ENCODE measurements at regions not wholly inside any gene's neighbourhood (a gene's known extent, or its start where the extent isn't known, plus 50 kb on each side); places are given as distances from the start of the nearest gene placed in this dataset.

GRCh38 chr7:49639068-49639593, 134.3 kb upstream of the VWC2 start:
- Histone ChIP-seq H3K4me3 (ENCODE audit: low read depth, low read length) (no peak overlapping the region), H3K4me1 (ENCODE audit: control insufficient read depth, insufficient read depth, low read length) (no peaks in the 10 kb centered on the region), H3K9me3 (ENCODE audit: control insufficient read depth, insufficient read depth, low read depth, low read length) (no peaks in the 10 kb centered on the region), H3K27ac (ENCODE audit: extremely low read depth, low read depth, low read length) (no peak overlapping the region), H3K36me3 (ENCODE audit: control insufficient read depth in 2 of 2, insufficient read depth in 1 of 2, low read length in 2 of 2) (no peaks in the 10 kb centered on the region)
- no peak for TF ChIP-seq ZNF449 (tag by site-specific recombination; IDR thresholded peaks at IDR 0.05)
- TF ChIP-seq ZBTB8A (tag by site-specific recombination; IDR thresholded peaks at IDR 0.05), result no peak
- no peak for TF ChIP-seq ZNF266 (tag by site-specific recombination; IDR thresholded peaks at IDR 0.05; ENCODE audit: low read depth)
- no peak for TF ChIP-seq ZNF629 (tag by site-specific recombination; IDR thresholded peaks at IDR 0.05)
- no peak for TF ChIP-seq ZNF623 (tag by site-specific recombination; IDR thresholded peaks at IDR 0.05)
- no peak for TF ChIP-seq ZNF311 (tag by site-specific recombination; IDR thresholded peaks at IDR 0.05; ENCODE audit: borderline replicate concordance)
- no peak for TF ChIP-seq ZNF274 (IDR thresholded peaks at IDR 0.05; ENCODE audit: low read length)
- no peak for TF ChIP-seq ZNF274 (tag by site-specific recombination; IDR thresholded peaks at IDR 0.05; ENCODE audit: borderline replicate concordance)
- no peak for TF ChIP-seq ZNF175 (tag by site-specific recombination; IDR thresholded peaks at IDR 0.05)
- no peak for TF ChIP-seq ZNF423 (tag by site-specific recombination; IDR thresholded peaks at IDR 0.05)
- TF ChIP-seq GLIS1 (tag by site-specific recombination; IDR thresholded peaks at IDR 0.05), result no peak
- TF ChIP-seq ZNF843 (tag by site-specific recombination; IDR thresholded peaks at IDR 0.05), result no peak
- no peak for TF ChIP-seq ZFP3 (tag by site-specific recombination; IDR thresholded peaks at IDR 0.05; ENCODE audit: low read depth)
- TF ChIP-seq ZNF830 (tag by site-specific recombination; IDR thresholded peaks at IDR 0.05; ENCODE audit: low read depth), result no peak
- no peak for TF ChIP-seq REPIN1 (tag by site-specific recombination; IDR thresholded peaks at IDR 0.05; ENCODE audit: low read depth)
- no peak for TF ChIP-seq ZNF280C (tag by site-specific recombination; IDR thresholded peaks at IDR 0.05)
- TF ChIP-seq TRIM28 (IDR thresholded peaks at IDR 0.05; ENCODE audit: borderline replicate concordance, low read length), result no peak
- TF ChIP-seq ZNF747 (tag by site-specific recombination; IDR thresholded peaks at IDR 0.05), result no peak
- no peak for TF ChIP-seq ZNF521 (tag by site-specific recombination; IDR thresholded peaks at IDR 0.05)
- no peak for TF ChIP-seq KLF8 (tag by site-specific recombination; IDR thresholded peaks at IDR 0.05)
- ChIA-PET POLR2A (no interaction called here), CTCF (no interaction called here)

GRCh38 chr7:49639808-49640207, 133.6 kb upstream of the VWC2 start:
- CTCF ChIA-PET, result no interaction called here
- no peak overlapping the region for H3K4me3 ChIP-seq (ENCODE audit: low read depth, low read length)
- no peaks in the 10 kb centered on the region for H3K9me3 ChIP-seq (ENCODE audit: control insufficient read depth, insufficient read depth, low read depth, low read length)
- no peaks in the 10 kb centered on the region for H3K4me1 ChIP-seq (ENCODE audit: control insufficient read depth, insufficient read depth, low read length)
- POLR2A ChIA-PET, result no interaction called here
- H3K27ac ChIP-seq (ENCODE audit: extremely low read depth, low read depth, low read length), result no peak overlapping the region
- TF ChIP-seq ZNF146 (tag by site-specific recombination; IDR thresholded peaks at IDR 0.05) (no peak), ZNF239 (tag by site-specific recombination; IDR thresholded peaks at IDR 0.05) (no peak), ZNF548 (tag by site-specific recombination; IDR thresholded peaks at IDR 0.05) (no peak), ZNF157 (tag by site-specific recombination; IDR thresholded peaks at IDR 0.05) (no peak), KLF1 (tag by site-specific recombination; IDR thresholded peaks at IDR 0.05) (no peak), SP7 (tag by site-specific recombination; IDR thresholded peaks at IDR 0.05) (no peak), ZNF16 (tag by site-specific recombination; IDR thresholded peaks at IDR 0.05; ENCODE audit: low read depth) (no peak)
- no peaks in the 10 kb centered on the region for H3K36me3 ChIP-seq (ENCODE audit: control insufficient read depth in 2 of 2, insufficient read depth in 1 of 2, low read length in 2 of 2)

All from HEK293 (cell line).